T follicular helper cell (primary cell): ENCODE measurements at regions not wholly inside any gene's neighbourhood (a gene's known extent, or its start where the extent isn't known, plus 50 kb on each side); places are given as distances from the start of the nearest gene placed in this dataset.
"Not testable (repeated sequence)": the region's sequence is repeated elsewhere in the genome, so short reads cannot be mapped to it uniquely, and the experiment has no call there.

ENCODE experiments used
- DNase-seq: peaks from one replicate; pipeline ENCODE4 v3.0.0-alpha.2; 2020; ENCODE audit warnings: low read depth

- DNase-seq: no peak
Measured at GRCh38 chrX:35622040-35622439, 176.1 kb upstream of the MAGEB16 start.

GRCh38 chrX:35622601-35623000 lies 175.5 kb upstream of the MAGEB16 start:
- no peak for DNase-seq

- DNase-seq: no peak
Measured at GRCh38 chrX:35625714-35626113, 172.4 kb upstream of the MAGEB16 start.

GRCh38 chrX:35626124-35626523 lies 172.0 kb upstream of the MAGEB16 start:
- DNase-seq: no peak

GRCh38 chrX:35635971-35636370 lies 162.2 kb upstream of the MAGEB16 start:
- DNase-seq: not testable (repeated sequence)

- DNase-seq: no peak
Measured at GRCh38 chrX:35664833-35665232, 133.3 kb upstream of the MAGEB16 start.

- DNase-seq: no peak
Measured at GRCh38 chrX:35665311-35665710, 132.8 kb upstream of the MAGEB16 start.

- no peak for DNase-seq
Measured at GRCh38 chrX:35670889-35671288, 127.3 kb upstream of the MAGEB16 start.

GRCh38 chrX:35675151-35675550 lies 123.0 kb upstream of the MAGEB16 start:
- no peak for DNase-seq

GRCh38 chrX:35680940-35681346 lies 117.2 kb upstream of the MAGEB16 start:
- DNase-seq: no peak

GRCh38 chrX:35682476-35682875 lies 115.7 kb upstream of the MAGEB16 start:
- DNase-seq: no peak

- DNase-seq: no peak
Measured at GRCh38 chrX:35696760-35697234, 101.3 kb upstream of the MAGEB16 start.

GRCh38 chrX:35699642-35700041 lies 98.5 kb upstream of the MAGEB16 start:
- DNase-seq: no peak

GRCh38 chrX:35700121-35700520 lies 98.0 kb upstream of the MAGEB16 start:
- no peak for DNase-seq

- no peak for DNase-seq
Measured at GRCh38 chrX:35711281-35711680, 86.9 kb upstream of the MAGEB16 start.

- DNase-seq: no peak
Measured at GRCh38 chrX:35722128-35722527, 76.0 kb upstream of the MAGEB16 start.

GRCh38 chrX:35726176-35726575 lies 72.0 kb upstream of the MAGEB16 start:
- DNase-seq: no peak

- DNase-seq: no peak
Measured at GRCh38 chrX:35728481-35728880, 69.7 kb upstream of the MAGEB16 start.

- no peak for DNase-seq
Measured at GRCh38 chrX:35733879-35734278, 64.3 kb upstream of the MAGEB16 start.

- DNase-seq: no peak
Measured at GRCh38 chrX:35741142-35741541, 57.0 kb upstream of the MAGEB16 start.

- no peak for DNase-seq
Measured at GRCh38 chrX:35743331-35743730, 54.8 kb upstream of the MAGEB16 start.
